H1 (cell line): ENCODE measurements at regions not wholly inside any gene's neighbourhood (a gene's known extent, or its start where the extent isn't known, plus 50 kb on each side); places are given as distances from the start of the nearest gene placed in this dataset.

Experiments
- ASH2L ChIP-seq: fragments of 200-600, 300-600 bp; sonication (generic); IDR thresholded peaks from one replicate; pipeline ENCODE4 v1.7.1; 2017; ENCODE audit warnings: low read length
- ATF2 ChIP-seq: IDR thresholded peaks from 2 replicates; pipeline ENCODE4 v1.6.1; 2012; ENCODE audit warnings: low read length, inconsistent platforms
- CHD7 ChIP-seq: fragments of 300-600 bp; sonication (generic); IDR thresholded peaks from 2 replicates; pipeline ENCODE4 v1.7.1; 2012; ENCODE audit warnings: low read length, moderate library complexity, mild to moderate bottlenecking, inconsistent platforms; ENCODE audit not compliant: insufficient replicate concordance
- EP300 ChIP-seq, 2 experiments: IDR thresholded peaks; 1 replicate in 1 of 2; 2 replicates in 1 of 2; pipeline ENCODE4 v1.6.1; 2011 to 2012; ENCODE audit warnings: low read depth in 2 of 2, low read length in 2 of 2, mild to moderate bottlenecking in 2 of 2, borderline replicate concordance in 1 of 2, inconsistent platforms in 1 of 2, moderate library complexity in 1 of 2
- POLR2AphosphoS5 ChIP-seq: IDR thresholded peaks from 2 replicates; pipeline ENCODE4 v1.6.1; 2011; ENCODE audit warnings: low read depth, low read length
- RNF2 ChIP-seq: fragments of 200-900, 300-1000 bp; sonication (generic); IDR thresholded peaks from 2 replicates; pipeline ENCODE4 v1.7.1; 2016; ENCODE audit warnings: borderline replicate concordance, low read depth, mild to moderate bottlenecking, antibody characterized with exemption, low read length; ENCODE audit not compliant: poor library complexity, severe bottlenecking; ENCODE audit errors: missing control alignments
- RXRA ChIP-seq: IDR thresholded peaks from 2 replicates; pipeline ENCODE4 v1.6.1; 2011; ENCODE audit warnings: low read depth, mild to moderate bottlenecking, low read length, moderate library complexity; ENCODE audit not compliant: insufficient read depth
- SIRT6 ChIP-seq: IDR thresholded peaks from one replicate; pipeline ENCODE4 v1.7.1; 2012; ENCODE audit warnings: low read length, inconsistent platforms
- TAF7 ChIP-seq: optimal IDR thresholded peaks from 2 replicates; pipeline ENCODE3; 2011; ENCODE audit warnings: low read depth, mild to moderate bottlenecking, inconsistent platforms, low read length, moderate library complexity, borderline replicate concordance
- TBP ChIP-seq: IDR thresholded peaks from 2 replicates; pipeline ENCODE4 v1.6.1; 2011; ENCODE audit warnings: low read depth, low read length, improper control_type of control experiment

- TF ChIP-seq CHD7 (no peak), TAF7 (no peak), ATF2 (no peak), RNF2 (no peak), SIRT6 (no peak), RXRA (no peak), TBP (no peak), POLR2AphosphoS5 (no peak), EP300 (IDR thresholded peaks at IDR 0.05; ENCODE audit: borderline replicate concordance in 1 of 2, low read depth in 2 of 2, low read length in 2 of 2) (no peak), ASH2L (no peak)
Observed at GRCh38 chrX:3221643-3222042, 124.8 kb downstream of the MXRA5 start (continued).
